ENCODE measurements at regions not wholly inside any gene's neighbourhood (a gene's known extent, or its start where the extent isn't known, plus 50 kb on each side); places are given as distances from the start of the nearest gene placed in this dataset.

GRCh38 chr4:29199485-29199884 is 1520.7 kb upstream of the PCDH7 start:
- no peak for DNase-seq (ENCODE audit: low read depth)

GRCh38 chr4:29213020-29213419 is 1507.1 kb upstream of the PCDH7 start:
- no peak overlapping the region for H3K4me3 ChIP-seq (ENCODE audit: control insufficient read depth, low read depth, low read length)
- no peak for DNase-seq (ENCODE audit: low read depth)
- TF ChIP-seq CTCF (conservative IDR thresholded peaks at IDR 0.05; ENCODE audit: control insufficient read depth, insufficient read depth, low read depth, low read length): no peak

More at GRCh38 chr4:29199485-29199884, 1520.7 kb upstream of the PCDH7 start:
- no peak for TF ChIP-seq CTCF (conservative IDR thresholded peaks at IDR 0.05; ENCODE audit: control insufficient read depth, insufficient read depth, low read depth, low read length)
- H3K4me3 ChIP-seq (ENCODE audit: control insufficient read depth, low read depth, low read length): no peak overlapping the region

GRCh38 chr4:29220761-29221160 is 1499.4 kb upstream of the PCDH7 start:
- DNase-seq (ENCODE audit: low read depth): no peak
- TF ChIP-seq CTCF (conservative IDR thresholded peaks at IDR 0.05; ENCODE audit: control insufficient read depth, insufficient read depth, low read depth, low read length): no peak
- no peak overlapping the region for H3K4me3 ChIP-seq (ENCODE audit: control insufficient read depth, low read depth, low read length)

- TF ChIP-seq CTCF (conservative IDR thresholded peaks at IDR 0.05; ENCODE audit: control insufficient read depth, insufficient read depth, low read depth, low read length): no peak
- DNase-seq (ENCODE audit: low read depth): no peak
These were observed 1495.3 kb upstream of the PCDH7 start for GRCh38 chr4:29224911-29225310.

GRCh38 chr4:29240641-29241040 is 1479.5 kb upstream of the PCDH7 start:
- DNase-seq (ENCODE audit: low read depth): no peak
- no peak for TF ChIP-seq CTCF (conservative IDR thresholded peaks at IDR 0.05; ENCODE audit: control insufficient read depth, insufficient read depth, low read depth, low read length)
- no peak overlapping the region for H3K4me3 ChIP-seq (ENCODE audit: control insufficient read depth, low read depth, low read length)

More at GRCh38 chr4:29224911-29225310, 1495.3 kb upstream of the PCDH7 start:
- no peak overlapping the region for H3K4me3 ChIP-seq (ENCODE audit: control insufficient read depth, low read depth, low read length)

- no peak for TF ChIP-seq CTCF (conservative IDR thresholded peaks at IDR 0.05; ENCODE audit: control insufficient read depth, insufficient read depth, low read depth, low read length)
- no peak for DNase-seq (ENCODE audit: low read depth)
- no peak overlapping the region for H3K4me3 ChIP-seq (ENCODE audit: control insufficient read depth, low read depth, low read length)
These were observed 1477.1 kb upstream of the PCDH7 start for GRCh38 chr4:29243054-29243453.

- no peak for TF ChIP-seq CTCF (conservative IDR thresholded peaks at IDR 0.05; ENCODE audit: control insufficient read depth, insufficient read depth, low read depth, low read length)
- H3K4me3 ChIP-seq (ENCODE audit: control insufficient read depth, low read depth, low read length): no peak overlapping the region
- no peak for DNase-seq (ENCODE audit: low read depth)
These were observed 1476.3 kb upstream of the PCDH7 start for GRCh38 chr4:29243851-29244250.

Data from fibroblast of mammary gland (primary cell).